Pancreas (tissue), 10 donors: ENCODE measurements at regions not wholly inside any gene's neighbourhood (a gene's known extent, or its start where the extent isn't known, plus 50 kb on each side); places are given as distances from the start of the nearest gene placed in this dataset.

Experiments
- ATAC-seq, 4 donors: fragments of 200-7000 bp; cut with Tn5 transposase; one replicate each; pipeline versions ENCODE4 v1.8.0 to v1.9.1; 2020; ENCODE audit warnings: mild to moderate bottlenecking in 4 of 4, moderate library complexity in 4 of 4
- DNase-seq, 6 donors: peaks; one replicate each; pipeline ENCODE4 v3.0.0-alpha.2; 2020
- FAIRE-seq: peaks from 2 replicates; lab custom pipeline; 2012; peaks lifted over from hg19 to GRCh38; lab: Jason Lieb, UNC
- H3K27ac ChIP-seq, 4 donors: fragments of 200-600 bp; sonication (generic); 1 replicate in 3 of 4; 2 replicates in 1 of 4; pipeline versions ENCODE4 v1.5.0 to v1.8.0; 2020
- H3K27me3 ChIP-seq, 4 donors: fragments of 200-600 bp; one replicate each; pipeline ENCODE4 v1.8.0; 2021
- H3K36me3 ChIP-seq, 3 donors: fragments of 200-600 bp; sonication (generic) in 1 of 3; one replicate each; pipeline versions ENCODE4 v1.5.0 to v1.8.0; 2020 to 2021
- H3K4me1 ChIP-seq, 3 donors: fragments of 200-600 bp; one replicate each; pipeline ENCODE4 v1.8.0; 2021
- H3K4me3 ChIP-seq, 4 donors: fragments of 200-600 bp; sonication (generic) in 2 of 4; one replicate each; pipeline versions ENCODE4 v1.5.0 to v1.8.0; 2020 to 2021
- H3K9me3 ChIP-seq, 4 donors: fragments of 200-600 bp; one replicate each; pipeline ENCODE4 v1.8.0; 2021
- CTCF ChIP-seq, 4 donors: fragments of 200-600 bp; sonication (generic) in 3 of 4; IDR thresholded peaks; one replicate each; pipeline versions ENCODE4 v1.5.0 to v1.8.0; 2021; ENCODE audit warnings: antibody characterized with exemption in 4 of 4
- WGBS, 2 donors: extraction: QIAGEN DNeasy Blood & Tissue Kit; methylation state at CpG; one replicate each; pipeline ENCODE4 v1.1.7; 2013; 5-methylcytosine and 5-hydroxymethylcytosine counted together
- intact Hi-C, 3 donors: fragments of 100-400 bp; cut with DNase I; formaldehyde crosslinking; loops; one replicate each; pipeline versions ENCODE4 v1.11.1 to v1.14.2; 2022
- donor health status: healthy with polysubstance abuse.
- donor health status: DM: no; HTN: no; CAD: no; lungs with moderate emphysema.
- donor health status: DM: no; HTN: no; CAD: no.
- donor health status: control.
- donor health status: control.
- donor health status: Bipolar disorder and iron deficiency.
- donor health status: DM: yes; HTN: yes; CAD: no.
- donor health status: DM: no; HTN: no; CAD: no.
- donor health status: DM: no; HTN: no; CAD: no.
- donor health status: DM: yes; HTN: yes; CAD: no.

- Histone ChIP-seq H3K4me3 (no peak overlapping the region), H3K36me3 (no peaks in the 10 kb centered on the region), H3K9me3 (no peaks in the 10 kb centered on the region), H3K27me3 (peaks cover 0 to 24% (median 2%) of the 10 kb centered on the region in 4 donors), H3K4me1 (peaks cover 0 to 6% (median 2%) of the 10 kb centered on the region in 3 donors), H3K27ac (no peak overlapping the region)
- DNase-seq (peak in 1 of 6 donors; percentile 21), FAIRE-seq (no peak), ATAC-seq (peak in 1 of 4 donors; percentile 40)
- 23 to 27% methylated on average over 10 of the region's 10 CpGs for WGBS, 2 donors
- intact Hi-C loops: loop anchor here in 1 of 3 donors (10.0 kb wide), 1 partner anchor 650 kb away; no protein-coding TSS in a partner anchor
- no peak for TF ChIP-seq CTCF (IDR thresholded peaks at IDR 0.05)
Observed at GRCh38 chr13:107864543-107865317, 350.6 kb downstream of the LIG4 start.

GRCh38 chr13:107860284-107860683 lies 355.1 kb downstream of the LIG4 start:
- no peak for TF ChIP-seq CTCF (IDR thresholded peaks at IDR 0.05)
- H3K36me3 ChIP-seq: no peaks in the 10 kb centered on the region

GRCh38 chr13:107854880-107855279 lies 360.5 kb downstream of the LIG4 start:
- no peak overlapping the region for H3K4me3 ChIP-seq
- H3K27me3 ChIP-seq: no peaks in the 10 kb centered on the region
- no peak overlapping the region for H3K27ac ChIP-seq
- FAIRE-seq: no peak
- no peak for TF ChIP-seq CTCF (IDR thresholded peaks at IDR 0.05)
- WGBS, 2 donors: 56 to 59% methylated on average over 4 of the region's 4 CpGs
- intact Hi-C loops: no loop called here
- no peaks in the 10 kb centered on the region for H3K36me3 ChIP-seq
- no peaks in the 10 kb centered on the region for H3K9me3 ChIP-seq
- ATAC-seq: no peak
- no peak for DNase-seq
- H3K4me1 ChIP-seq: no peaks in the 10 kb centered on the region

More at GRCh38 chr13:107860284-107860683, 355.1 kb downstream of the LIG4 start:
- no peak overlapping the region for H3K27ac ChIP-seq
- intact Hi-C loops: loop anchor here in 1 of 3 donors (10.0 kb wide), 1 partner anchor 645 kb away; no protein-coding TSS in a partner anchor
- peaks cover 0 to 13% (median 1%) of the 10 kb centered on the region in 4 donors for H3K27me3 ChIP-seq
- H3K4me3 ChIP-seq: no peak overlapping the region
- FAIRE-seq (no peak), DNase-seq (no peak), ATAC-seq (no peak)
- H3K9me3 ChIP-seq: no peaks in the 10 kb centered on the region
- H3K4me1 ChIP-seq: no peaks in the 10 kb centered on the region
- 80 to 85% methylated on average over 3 of the region's 3 CpGs for WGBS, 2 donors

GRCh38 chr13:107852072-107852471 lies 363.3 kb downstream of the LIG4 start:
- Histone ChIP-seq H3K4me3 (no peak overlapping the region), H3K9me3 (no peaks in the 10 kb centered on the region), H3K4me1 (no peaks in the 10 kb centered on the region), H3K36me3 (no peaks in the 10 kb centered on the region), H3K27ac (no peak overlapping the region), H3K27me3 (no peaks in the 10 kb centered on the region)
- intact Hi-C loops: no loop called here
- FAIRE-seq (no peak), DNase-seq (no peak), ATAC-seq (no peak)
- no peak for TF ChIP-seq CTCF (IDR thresholded peaks at IDR 0.05)
- WGBS, 2 donors: 67 to 79% methylated on average over 2 of the region's 2 CpGs

- TF ChIP-seq CTCF (IDR thresholded peaks at IDR 0.05): no peak
- WGBS, 2 donors: 69 to 77% methylated on average over 3 of the region's 3 CpGs
- Histone ChIP-seq H3K27me3 (no peaks in the 10 kb centered on the region), H3K9me3 (no peaks in the 10 kb centered on the region), H3K4me1 (no peaks in the 10 kb centered on the region), H3K4me3 (no peak overlapping the region), H3K27ac (no peak overlapping the region), H3K36me3 (no peaks in the 10 kb centered on the region)
- intact Hi-C loops: no loop called here
- ATAC-seq: no peak
- no peak for DNase-seq
- no peak for FAIRE-seq
Observed at GRCh38 chr13:107851670-107852069, 363.7 kb downstream of the LIG4 start.
